IMR-90 (cell line): ENCODE measurements at regions not wholly inside any gene's neighbourhood (a gene's known extent, or its start where the extent isn't known, plus 50 kb on each side); places are given as distances from the start of the nearest gene placed in this dataset.

Source experiments
- ATAC-seq: fragments of 200-7000 bp; cut with Tn5 transposase; 2 replicates; pipeline ENCODE4 v1.9.1; 2020; ENCODE audit warnings: low read depth, mild to moderate bottlenecking, moderate library complexity
- BruUV-seq: library from RNA; stranded (reverse); fragments of 400-500 nt; replicated peaks from 2 replicates; lab custom pipeline; 2021; lab: Mats Ljungman, UMichigan
- CTCF ChIA-PET: fragments of 300-600 bp; formaldehyde crosslinking; extraction: SDS; loops from one replicate; lab custom pipeline; 2021; ENCODE audit warnings: antibody characterized with exemption; lab: Yijun Ruan, JAX
- POLR2A ChIA-PET: fragments of 300-600 bp; sonication (Branson Sonifier 250); formaldehyde crosslinking; loops from one replicate; lab custom pipeline; 2022; ENCODE audit warnings: antibody characterized with exemption; ENCODE audit not compliant: unreplicated experiment; lab: Charles Lee
- DNase-seq: peaks from one replicate; pipeline ENCODE4 v3.0.0; 2013
- H2AFZ ChIP-seq: replicated peaks from 2 replicates; pipeline ENCODE3; 2013; ENCODE audit warnings: low read length, mild to moderate bottlenecking; ENCODE audit not compliant: poor library complexity
- H2AK5ac ChIP-seq: 2 replicates; pipeline ENCODE4 v1.6.1; 2013; ENCODE audit warnings: low read depth, low read length, inconsistent platforms
- H2AK9ac ChIP-seq: replicated peaks from 2 replicates; pipeline ENCODE3; 2013; ENCODE audit warnings: mild to moderate bottlenecking, low read depth, low read length, moderate library complexity; ENCODE audit not compliant: poor library complexity
- H2BK120ac ChIP-seq: 2 replicates; pipeline ENCODE4 v1.6.1; 2013; ENCODE audit warnings: low read depth, low read length, inconsistent platforms
- H2BK15ac ChIP-seq: 3 replicates; pipeline ENCODE4 v1.6.1; 2013; ENCODE audit warnings: low read depth, low read length, inconsistent platforms
- H2BK20ac ChIP-seq: 2 replicates; pipeline ENCODE4 v1.6.1; 2013; ENCODE audit warnings: low read depth, mild to moderate bottlenecking, inconsistent platforms, low read length, moderate library complexity
- H2BK5ac ChIP-seq: 2 replicates; pipeline ENCODE4 v1.6.1; 2013; ENCODE audit warnings: mild to moderate bottlenecking, low read depth, low read length, inconsistent platforms; ENCODE audit not compliant: poor library complexity, severe bottlenecking
- H3K14ac ChIP-seq: replicated peaks from 2 replicates; pipeline ENCODE4 v1.6.1; 2013; ENCODE audit warnings: low read depth, low read length, inconsistent platforms
- H3K18ac ChIP-seq: 2 replicates; pipeline ENCODE4 v1.6.1; 2013; ENCODE audit warnings: low read depth, low read length, control low read depth
- H3K23ac ChIP-seq: 2 replicates; pipeline ENCODE4 v1.6.1; 2013; ENCODE audit warnings: low read depth, low read length, inconsistent platforms
- H3K27ac ChIP-seq: 2 replicates; pipeline ENCODE4 v1.5.1; 2013; ENCODE audit warnings: mild to moderate bottlenecking, control low read depth, low read length; ENCODE audit not compliant: insufficient read depth
- H3K27me3 ChIP-seq: 2 replicates; pipeline ENCODE4 v1.6.1; 2013; ENCODE audit warnings: low read length; ENCODE audit not compliant: control insufficient read depth, insufficient read depth
- H3K36me3 ChIP-seq: 2 replicates; pipeline ENCODE4 v1.6.1; 2013; ENCODE audit warnings: low read length, mixed read lengths; ENCODE audit not compliant: control insufficient read depth, insufficient read depth
- H3K4ac ChIP-seq: 2 replicates; pipeline ENCODE4 v1.6.1; 2013; ENCODE audit warnings: low read depth, low read length, inconsistent platforms
- H3K4me1 ChIP-seq: 2 replicates; pipeline ENCODE4 v1.6.1; 2013; ENCODE audit warnings: low read length, mixed read lengths; ENCODE audit not compliant: control insufficient read depth, insufficient read depth
- H3K4me2 ChIP-seq: 2 replicates; pipeline ENCODE4 v1.6.1; 2013; ENCODE audit warnings: low read depth, mild to moderate bottlenecking, control low read depth, low read length, moderate library complexity
- H3K4me3 ChIP-seq: 2 replicates; pipeline ENCODE4 v1.5.1; 2013; ENCODE audit warnings: low read depth, mild to moderate bottlenecking, control low read depth, low read length, moderate library complexity; ENCODE audit not compliant: insufficient read depth
- H3K56ac ChIP-seq: 2 replicates; pipeline ENCODE4 v1.6.1; 2013; ENCODE audit warnings: low read length, inconsistent platforms; ENCODE audit not compliant: insufficient read depth; ENCODE audit errors: extremely low read depth
- H3K79me1 ChIP-seq, 2 experiments: 2 replicates each; pipeline ENCODE4 v1.6.1; 2013; ENCODE audit warnings: low read length in 2 of 2, inconsistent platforms in 1 of 2, low read depth in 1 of 2
- H3K9ac ChIP-seq: 2 replicates; pipeline ENCODE4 v1.6.1; 2013; ENCODE audit warnings: low read depth, low read length, control low read depth
- H3K9me1 ChIP-seq: 2 replicates; pipeline ENCODE4 v1.6.1; 2013; ENCODE audit warnings: low read length, inconsistent platforms; ENCODE audit not compliant: insufficient read depth
- H3K9me3 ChIP-seq: 2 replicates; pipeline ENCODE4 v1.6.1; 2013; ENCODE audit warnings: low read length; ENCODE audit not compliant: control insufficient read depth, insufficient read depth
- H4K20me1 ChIP-seq: 2 replicates; pipeline ENCODE4 v1.6.1; 2013; ENCODE audit warnings: low read length, inconsistent platforms; ENCODE audit not compliant: insufficient read depth
- H4K5ac ChIP-seq: 2 replicates; pipeline ENCODE4 v1.6.1; 2013; ENCODE audit warnings: mild to moderate bottlenecking, low read depth, low read length, control low read depth
- H4K8ac ChIP-seq, 2 experiments: 2 replicates each; pipeline ENCODE4 v1.6.1; 2013; ENCODE audit warnings: low read depth in 2 of 2, low read length in 2 of 2, control low read depth in 1 of 2, inconsistent platforms in 1 of 2
- H4K91ac ChIP-seq: 2 replicates; pipeline ENCODE4 v1.6.1; 2013; ENCODE audit warnings: low read depth, low read length, inconsistent platforms; ENCODE audit not compliant: insufficient read depth
- CTCF ChIP-seq: conservative IDR thresholded peaks from 2 replicates; pipeline ENCODE4 v1.5.1; 2012; ENCODE audit warnings: mild to moderate bottlenecking, low read depth, low read length, improper control_type of control experiment
- MAFK ChIP-seq: IDR thresholded peaks from 2 replicates; pipeline ENCODE4 v1.6.1; 2012; ENCODE audit warnings: low read depth, low read length, improper control_type of control experiment
- MAZ ChIP-seq: IDR thresholded peaks from 2 replicates; pipeline ENCODE4 v1.6.1; 2012; ENCODE audit warnings: low read depth, mild to moderate bottlenecking, low read length, improper control_type of control experiment, moderate library complexity, borderline replicate concordance
- MXI1 ChIP-seq: IDR thresholded peaks from 2 replicates; pipeline ENCODE4 v1.6.1; 2012; ENCODE audit warnings: low read depth, mild to moderate bottlenecking, low read length, moderate library complexity, borderline replicate concordance
- WGBS, 2 experiments: methylation state at CpG; one replicate each; pipeline versions ENCODE4 v1.1.5 to v1.1.7; 2013; ENCODE audit warnings: missing lambda C conversion rate in 2 of 2; ENCODE audit not compliant: insufficient read length in 1 of 2; ENCODE audit errors: extremely low coverage in 2 of 2; 5-methylcytosine and 5-hydroxymethylcytosine counted together
- dilution Hi-C: fragments of 300-500 bp; cut with HindIII; formaldehyde crosslinking; loops from one replicate; pipeline ENCODE4 v1.14.3; 2018; ENCODE audit warnings: low sequenced_read_pairs; ENCODE audit not compliant: unreplicated experiment
- in situ Hi-C: fragments of 300-500 bp; cut with MboI; formaldehyde crosslinking; loops from 3 replicates; pipeline ENCODE4 v1.14.3; 2019; ENCODE audit warnings: low sequenced_read_pairs, inconsistent platforms, mixed read lengths
- intact Hi-C: fragments of 100-400 bp; cut with micrococcal nuclease; formaldehyde crosslinking; loops from 2 replicates; pipeline ENCODE4 v1.10.0; 2022

GRCh38 chr11:116193321-116194131 is 579.3 kb downstream of the BUD13 start:
- POLR2A ChIA-PET = no interaction called here
- Histone ChIP-seq H4K5ac (peak overlapping the region; percentile 9; the same call in 1 of the 2 replicates), H3K56ac (no peak overlapping the region), H2BK120ac (peak overlapping the region; percentile 81), H3K79me1 (no peaks in the 10 kb centered on the region), H4K8ac (peak overlapping the region in 1 of 2 experiments; percentile 78; a peak in 2 of 4 replicates), H3K9ac (peak overlapping the region; percentile 81), H3K27me3 (peaks cover 3% of the 10 kb centered on the region; the same call in 1 of the 2 replicates), H3K4me2 (peak overlapping the region; percentile 73), H3K4ac (peak overlapping the region; percentile 64; the same call in 1 of the 2 replicates), H3K18ac (peak overlapping the region; percentile 54; the same call in 1 of the 2 replicates), H2BK20ac (no peak overlapping the region), H3K14ac (0 out of 2 replicates have a peak overlapping the region, but pooled peaks have one; percentile 48), H2AK9ac (no peak overlapping the region), H3K9me3 (no peaks in the 10 kb centered on the region), H4K20me1 (no peaks in the 10 kb centered on the region), H2AFZ (peak overlapping the region; percentile 94), H3K4me3 (peak overlapping the region; percentile 50), H2BK15ac (no peak overlapping the region), H3K27ac (peak overlapping the region; percentile 38; the same call in 1 of the 2 replicates), H3K36me3 (no peaks in the 10 kb centered on the region), H2AK5ac (no peak overlapping the region), H2BK5ac (no peak overlapping the region), H4K91ac (peak overlapping the region; percentile 38; the same call in 1 of the 2 replicates), H3K9me1 (no peaks in the 10 kb centered on the region), H3K4me1 (peaks cover 3% of the 10 kb centered on the region; the same call in 1 of the 2 replicates), H3K23ac (peak overlapping the region; percentile 81; the same call in 1 of the 2 replicates)
- no TSS peak for BruUV-seq
- ATAC-seq (peak; percentile 86), DNase-seq (peak; percentile 62)
- WGBS, 2 experiments = 0% methylated on average over 7 of the region's 34 CpGs; no CpG with 5 or more reads in 1 of the 2 experiments
- dilution Hi-C loops = no loop called here
- in situ Hi-C loops = no loop called here
- CTCF ChIA-PET = interaction anchor here (0.6 to 0.8 kb wide), 3 partner anchors 36 to 780 kb away, joined by 3 to 4 read pairs (median 4); no protein-coding TSS in a partner anchor
- 0 out of 2 replicates have a peak, but pooled peaks have one; percentile 12 for TF ChIP-seq CTCF
- TF ChIP-seq MXI1 = no peak
- TF ChIP-seq MAFK = no peak
- peak; percentile 18; the same call in 1 of the 2 replicates for TF ChIP-seq MAZ
- intact Hi-C loops = no loop called here
